ENCODE measurements at regions not wholly inside any gene's neighbourhood (a gene's known extent, or its start where the extent isn't known, plus 50 kb on each side); places are given as distances from the start of the nearest gene placed in this dataset.
"Not testable (repeated sequence)": the region's sequence is repeated elsewhere in the genome, so short reads cannot be mapped to it uniquely, and the experiment has no call there.

DNA sequence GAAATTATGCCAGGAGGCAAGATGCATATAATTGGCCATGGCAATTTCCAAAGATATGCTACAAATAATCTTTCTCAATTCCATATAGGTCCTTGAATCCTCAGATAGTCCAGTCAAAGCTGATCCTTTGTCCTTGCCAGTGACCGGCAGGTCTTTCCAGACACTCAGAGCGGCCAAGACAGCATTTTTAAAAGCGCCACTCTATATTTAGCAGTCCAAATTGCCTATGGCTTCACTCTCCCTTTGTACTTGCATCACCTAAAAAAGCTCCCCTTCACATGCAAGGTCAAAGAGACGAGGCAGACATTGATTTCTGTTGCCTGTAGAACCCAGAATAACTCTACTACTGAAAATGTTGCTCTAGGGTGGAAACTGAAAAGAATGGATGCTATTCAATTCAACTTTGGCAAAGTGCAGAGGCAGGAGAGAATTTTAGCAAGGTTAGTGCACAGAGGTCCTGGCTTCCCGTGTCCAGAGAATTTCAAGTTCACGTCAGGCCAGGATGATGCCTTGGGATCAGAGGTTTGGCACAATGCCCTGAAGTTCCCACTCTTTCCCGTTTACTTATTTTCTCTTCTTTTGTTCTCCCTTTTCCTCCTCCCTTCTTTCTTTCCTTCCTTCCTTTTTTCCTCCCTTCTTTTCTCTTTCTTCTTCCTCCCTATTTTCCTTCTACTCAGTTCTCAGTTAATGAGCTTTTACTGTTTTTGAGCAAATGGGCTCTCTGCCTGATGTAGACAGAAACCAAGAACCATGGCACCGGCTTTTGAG lies 108.5 kb downstream of the KCNK1 start:
- intact Hi-C loops (cut with micrococcal nuclease) = no loop called here

DNA sequence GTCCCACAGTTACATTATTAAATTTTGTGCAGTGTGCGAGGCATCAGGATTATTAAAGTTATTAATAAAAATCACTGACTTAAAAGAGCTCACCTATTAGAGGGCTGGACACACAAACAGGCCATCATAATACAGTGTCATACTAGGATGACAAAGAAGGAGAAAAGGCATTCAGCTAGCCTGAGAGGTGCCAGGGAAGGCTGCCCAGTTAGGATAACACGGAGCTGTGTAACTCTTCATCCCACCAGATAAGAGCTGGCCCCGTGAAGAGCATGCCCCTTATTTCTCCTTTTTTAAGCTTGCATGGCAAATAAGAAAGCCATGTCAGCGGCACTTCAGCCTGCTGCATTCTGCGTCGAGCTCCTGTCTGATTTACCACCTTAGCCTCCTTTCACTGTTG lies 109.5 kb downstream of the KCNK1 start:
- intact Hi-C loops (cut with micrococcal nuclease) = no loop called here

GRCh38 chr1:233724131-233724631 lies 110.3 kb downstream of the KCNK1 start:
- intact Hi-C loops (cut with micrococcal nuclease) = not testable (repeated sequence)

- intact Hi-C loops (cut with micrococcal nuclease) = no loop called here
These were observed 111.5 kb downstream of the KCNK1 start for GRCh38 chr1:233725423-233725822.

- intact Hi-C loops (cut with micrococcal nuclease) = no loop called here
These were observed 114.8 kb downstream of the KCNK1 start for GRCh38 chr1:233728721-233729120.

- intact Hi-C loops (cut with micrococcal nuclease) = no loop called here
These were observed 116.5 kb downstream of the KCNK1 start for GRCh38 chr1:233730380-233730779.

- intact Hi-C loops (cut with micrococcal nuclease) = no loop called here
These were observed 116.9 kb downstream of the KCNK1 start for GRCh38 chr1:233730809-233731208.

DNA sequence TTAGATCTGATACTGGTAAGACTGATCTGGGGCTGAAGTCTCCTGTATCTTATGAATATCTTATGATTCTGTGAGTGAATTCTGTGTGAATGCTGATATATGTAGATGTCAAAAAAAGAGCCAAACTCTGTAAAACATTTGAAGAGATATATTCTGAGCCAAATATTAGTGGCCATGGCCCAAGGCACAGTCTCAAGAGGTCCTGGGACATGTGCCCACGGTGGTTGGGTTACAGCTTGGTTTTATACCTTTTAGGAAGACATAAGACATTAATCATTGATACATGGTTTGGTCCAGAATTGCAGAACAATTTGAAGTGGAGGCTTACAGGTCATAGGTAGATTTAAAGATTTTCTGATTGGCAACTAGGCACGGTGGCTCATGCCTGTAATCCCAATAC lies 118.3 kb downstream of the KCNK1 start:
- intact Hi-C loops (cut with micrococcal nuclease) = no loop called here

- intact Hi-C loops (cut with micrococcal nuclease) = no loop called here
These were observed 120.5 kb downstream of the KCNK1 start for GRCh38 chr1:233734456-233734855.

GRCh38 chr1:233735331-233735730 lies 121.4 kb downstream of the KCNK1 start:
- intact Hi-C loops (cut with micrococcal nuclease) = no loop called here

- intact Hi-C loops (cut with micrococcal nuclease) = no loop called here
These were observed 121.9 kb downstream of the KCNK1 start for GRCh38 chr1:233735847-233736246.

DNA sequence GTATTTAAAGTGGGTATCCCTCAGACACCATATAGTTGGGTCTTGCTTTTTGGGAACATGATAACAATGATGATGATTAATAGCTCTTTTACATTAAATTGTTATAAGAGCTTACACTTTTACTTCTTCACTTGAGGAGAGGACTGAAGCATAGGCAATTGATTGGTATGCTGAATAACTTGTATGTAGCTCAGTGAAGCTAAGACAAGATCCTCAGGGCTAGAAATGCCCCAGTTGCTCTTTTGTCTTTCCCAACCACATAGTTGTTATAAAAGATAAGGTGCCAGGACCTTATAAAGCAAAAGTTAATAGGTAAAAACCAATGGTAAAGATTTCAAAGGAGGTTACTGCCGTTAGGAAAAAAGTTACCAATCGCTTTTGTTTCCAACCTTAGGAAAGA lies 123.4 kb downstream of the KCNK1 start:
- intact Hi-C loops (cut with micrococcal nuclease) = no loop called here

GRCh38 chr1:233738396-233738795 lies 124.5 kb downstream of the KCNK1 start:
- intact Hi-C loops (cut with micrococcal nuclease) = no loop called here

- intact Hi-C loops (cut with micrococcal nuclease) = no loop called here
These were observed 124.9 kb downstream of the KCNK1 start for GRCh38 chr1:233738850-233739249.

DNA sequence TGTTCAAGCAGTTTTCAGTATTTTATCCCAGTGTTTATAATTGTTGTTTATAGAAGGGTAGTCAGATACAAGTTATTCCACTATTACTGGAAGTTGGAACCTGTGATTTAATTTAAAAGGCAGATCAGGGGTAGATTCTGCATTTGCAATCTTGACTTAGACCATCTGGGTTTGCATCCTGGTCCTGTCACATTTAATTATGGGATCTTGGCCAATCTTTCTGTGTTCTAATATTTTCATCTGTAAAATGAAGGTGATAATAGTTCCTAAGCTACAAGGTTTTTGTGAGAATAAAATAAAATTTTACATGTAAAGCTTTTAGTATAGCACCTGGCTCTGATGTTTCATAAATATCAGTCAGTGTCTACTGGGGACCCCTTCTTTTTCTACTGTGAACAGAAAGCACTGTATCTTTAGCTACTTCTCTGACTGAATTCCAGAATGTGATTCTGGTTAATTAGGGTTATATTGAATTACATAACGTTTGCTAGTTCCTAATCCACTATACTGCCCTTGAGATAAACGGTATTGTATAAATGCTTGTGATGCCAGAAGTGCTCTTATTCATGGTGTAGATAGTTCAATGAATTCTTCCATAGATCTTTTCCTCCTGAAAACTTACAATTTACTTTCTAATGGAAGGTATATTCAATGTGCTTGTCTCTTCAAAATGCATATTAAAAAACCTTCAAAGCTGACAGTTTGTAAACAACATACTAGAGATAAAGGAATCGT lies 131.0 kb downstream of the KCNK1 start:
- intact Hi-C loops (cut with micrococcal nuclease) = no loop called here

GRCh38 chr1:233750139-233750538 lies 136.2 kb downstream of the KCNK1 start:
- intact Hi-C loops (cut with micrococcal nuclease) = no loop called here

DNA sequence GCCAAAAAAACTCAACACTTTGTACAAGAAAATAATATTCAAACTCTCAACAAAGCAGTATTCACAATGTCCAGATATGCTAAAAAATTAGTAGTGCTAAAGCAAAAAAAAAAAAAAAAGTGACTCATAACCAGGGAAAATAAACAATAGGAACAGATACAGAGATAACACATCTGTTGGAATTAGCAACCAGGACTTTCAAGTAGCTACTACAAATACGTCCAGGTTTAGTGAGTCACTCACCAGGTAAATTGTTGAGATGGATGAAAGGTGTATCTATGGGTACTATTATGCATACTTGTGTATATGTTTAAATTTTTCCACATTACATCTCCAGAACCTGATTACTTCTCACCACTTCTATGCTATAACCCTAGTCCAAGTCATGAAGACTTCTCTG lies 144.8 kb upstream of the SLC35F3 start:
- intact Hi-C loops (cut with micrococcal nuclease) = no loop called here

GRCh38 chr1:233764304-233764703 lies 140.2 kb upstream of the SLC35F3 start:
- intact Hi-C loops (cut with micrococcal nuclease) = not testable (repeated sequence)

DNA sequence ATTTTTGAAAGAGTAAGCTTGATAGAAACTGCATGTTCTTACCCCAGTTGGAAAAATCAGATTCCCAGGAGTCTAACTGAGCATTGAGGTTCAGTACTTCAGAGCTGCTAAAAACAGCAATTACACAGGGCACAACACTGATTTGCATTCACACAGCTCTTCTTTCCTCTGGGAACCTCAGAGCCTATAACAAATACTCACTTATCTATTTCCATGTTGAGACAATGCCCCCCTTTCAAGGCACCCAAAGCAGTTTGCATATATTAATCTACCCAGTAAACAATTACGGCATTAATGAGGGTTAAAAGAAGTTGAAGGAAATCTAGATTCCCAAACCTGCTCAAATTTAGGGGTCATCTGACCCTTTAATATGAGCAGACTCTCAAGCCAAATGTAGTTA lies 126.9 kb upstream of the SLC35F3 start:
- intact Hi-C loops (cut with micrococcal nuclease) = no loop called here

DNA sequence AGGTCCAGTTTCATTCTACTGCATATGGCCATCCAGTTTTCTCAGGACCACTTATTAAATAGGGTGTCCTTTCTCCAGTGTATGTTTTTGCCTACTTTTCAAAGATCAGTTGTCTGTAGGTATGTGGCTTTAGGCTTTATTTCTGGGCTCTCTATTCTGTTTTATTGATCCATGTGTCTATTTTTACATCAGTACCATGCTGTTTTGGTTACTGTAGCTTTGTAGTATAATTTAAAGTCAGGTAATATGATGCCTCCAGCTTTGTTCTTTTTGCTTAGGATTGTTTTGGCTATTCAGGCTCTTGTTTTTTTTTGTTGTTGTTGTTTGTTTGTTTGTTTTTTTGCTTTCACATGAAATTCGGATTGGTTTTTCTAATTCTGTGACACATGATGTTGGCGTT lies 124.4 kb upstream of the SLC35F3 start:
- intact Hi-C loops (cut with micrococcal nuclease) = no loop called here

DNA sequence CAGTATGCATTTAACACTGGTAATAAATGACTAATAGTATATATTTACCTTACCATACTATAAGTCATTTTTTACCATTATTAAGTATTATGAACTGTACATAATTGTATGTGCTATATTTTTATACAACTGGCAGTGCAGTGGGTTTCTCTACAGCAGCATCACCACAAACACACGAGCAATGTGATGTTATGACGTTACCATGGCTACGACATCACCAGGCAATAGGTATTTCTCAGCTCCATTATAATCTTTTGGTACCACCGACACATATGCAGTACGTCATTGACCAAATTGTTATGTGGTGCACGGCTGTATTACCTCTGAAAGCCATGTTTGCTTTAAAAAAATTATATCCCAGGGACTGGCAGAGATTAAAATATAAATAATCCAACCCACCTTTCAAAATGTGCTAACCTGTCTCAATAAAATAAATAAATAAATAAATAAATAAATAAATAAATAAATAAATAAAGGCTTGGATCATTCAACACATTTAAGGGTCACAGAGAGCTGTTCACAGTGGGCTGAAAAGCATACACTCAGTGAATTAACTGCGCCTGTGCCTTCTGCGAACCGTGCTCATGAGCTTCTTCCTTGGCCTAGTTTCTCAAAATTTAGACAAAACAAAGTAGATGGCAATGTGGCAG lies 121.4 kb upstream of the SLC35F3 start:
- intact Hi-C loops (cut with micrococcal nuclease) = no loop called here

DNA sequence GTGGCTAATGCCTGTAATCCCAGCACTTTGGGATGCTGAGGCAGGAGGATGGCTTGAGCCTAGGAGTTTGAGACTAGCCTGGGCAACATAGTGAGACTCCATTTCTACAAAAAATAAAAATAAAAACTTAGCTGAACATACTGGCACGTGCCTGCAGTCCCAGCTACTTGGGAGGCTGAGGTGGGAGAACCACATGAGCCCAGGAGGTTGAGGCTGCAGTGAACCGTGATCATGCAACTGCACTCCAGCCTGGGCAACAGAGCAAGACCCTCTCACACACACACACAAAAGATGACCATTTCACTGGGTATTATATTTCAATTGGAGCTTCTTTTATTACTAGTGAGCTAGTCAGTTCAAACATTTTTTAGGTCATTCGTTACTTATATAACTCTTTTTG lies 116.9 kb upstream of the SLC35F3 start:
- intact Hi-C loops (cut with micrococcal nuclease) = no loop called here

Measured in T-helper 1 cell treated with Interleukin-12 subunit alpha and Interleukin-12 subunit beta and Interleukin-4 antibody, amounts not matched to agents 30 ng/mL and 1 ng/mL, for 36 hours (primary cell).